Renal cortical epithelial cell (primary cell): ENCODE measurements at regions not wholly inside any gene's neighbourhood (a gene's known extent, or its start where the extent isn't known, plus 50 kb on each side); places are given as distances from the start of the nearest gene placed in this dataset.

Experiments used
- DNase-seq: peaks from one replicate; pipeline ENCODE4 v3.0.0-alpha.2; 2011; ENCODE audit warnings: low read depth

DNA sequence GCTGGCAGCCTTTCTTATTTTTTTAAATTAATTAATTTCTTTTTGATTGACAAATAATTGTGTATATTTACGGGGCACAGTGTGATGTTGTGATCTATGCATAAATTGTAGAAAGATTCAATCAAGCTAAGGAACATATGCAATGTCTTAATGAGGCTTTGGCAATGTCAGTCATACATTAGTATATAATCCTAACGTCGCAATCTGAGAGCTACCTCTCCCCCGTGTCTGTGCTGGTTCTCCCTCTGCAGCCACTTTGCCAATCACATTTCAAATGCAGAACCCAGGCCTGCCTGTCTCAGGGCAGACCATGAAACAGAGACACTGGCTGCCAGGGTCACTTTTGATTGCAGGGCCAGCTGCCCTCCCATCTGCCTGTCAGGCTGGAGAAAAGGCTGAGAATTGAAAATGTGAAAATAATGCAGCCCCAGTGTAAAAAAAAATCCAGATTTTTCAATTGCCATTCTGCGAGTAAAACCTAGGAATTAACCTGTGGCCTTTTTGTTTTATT lies 56.3 kb downstream of the SLC24A2 start:
- DNase-seq: no peak

DNA sequence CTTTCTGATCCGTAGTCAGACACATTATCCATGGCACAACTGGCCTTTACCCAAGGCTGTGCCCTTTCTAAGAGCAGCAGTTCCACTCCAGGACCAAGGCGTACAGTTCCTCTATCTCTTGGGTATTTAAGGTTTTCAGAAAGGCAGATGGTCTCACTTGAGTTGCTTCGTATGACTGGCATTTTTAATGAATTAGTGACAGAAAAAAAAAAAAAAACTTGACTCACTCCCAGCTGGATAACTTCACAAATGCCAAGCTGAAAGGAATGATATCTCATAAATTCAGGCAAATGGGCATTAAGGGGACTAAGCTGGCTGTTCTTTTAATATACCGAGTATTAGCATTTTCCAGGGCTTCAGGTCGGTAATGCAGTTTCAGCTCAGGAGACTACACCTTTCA lies 60.7 kb downstream of the SLC24A2 start:
- no peak for DNase-seq

DNA sequence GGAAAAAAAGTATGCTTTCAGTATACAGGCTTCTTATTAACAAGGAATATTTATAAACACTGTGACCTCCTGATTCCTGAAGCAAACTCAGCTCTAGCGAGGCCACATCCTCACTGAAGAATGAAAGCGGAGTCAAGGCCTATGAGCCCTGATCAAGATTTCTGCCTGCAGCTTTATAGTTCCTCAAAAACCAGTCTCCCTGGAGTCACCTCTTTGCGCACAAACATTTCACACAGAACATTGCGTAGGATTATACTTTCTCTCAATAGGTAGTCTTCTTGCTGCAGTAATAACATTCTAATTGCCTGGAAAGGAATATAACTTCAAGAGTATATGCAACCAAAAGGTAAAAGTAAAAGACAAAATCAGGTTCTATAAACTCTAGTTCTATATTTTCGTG lies 62.9 kb downstream of the SLC24A2 start:
- no peak for DNase-seq

GRCh38 chr9:19720377-19720776 lies 68.5 kb downstream of the SLC24A2 start:
- peak; percentile 39 for DNase-seq

DNA sequence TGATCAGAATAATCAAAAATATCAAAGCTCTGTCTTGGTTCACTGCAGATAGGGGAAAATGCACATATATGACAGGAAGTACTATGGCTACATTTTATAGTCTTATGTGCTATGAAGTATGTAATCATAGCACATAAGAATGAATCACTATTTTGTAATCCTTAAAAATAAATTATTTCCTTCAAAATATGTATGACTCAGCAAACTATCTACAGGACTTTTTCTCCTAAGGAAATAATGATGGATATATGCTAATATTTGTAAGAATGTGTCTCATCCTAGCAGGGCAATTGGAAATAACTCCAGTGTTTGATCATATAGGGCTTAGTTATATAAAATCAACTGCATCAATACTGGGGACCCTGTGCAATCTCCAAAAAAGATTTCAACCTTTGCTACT lies 85.1 kb downstream of the SLC24A2 start:
- no peak for DNase-seq

DNA sequence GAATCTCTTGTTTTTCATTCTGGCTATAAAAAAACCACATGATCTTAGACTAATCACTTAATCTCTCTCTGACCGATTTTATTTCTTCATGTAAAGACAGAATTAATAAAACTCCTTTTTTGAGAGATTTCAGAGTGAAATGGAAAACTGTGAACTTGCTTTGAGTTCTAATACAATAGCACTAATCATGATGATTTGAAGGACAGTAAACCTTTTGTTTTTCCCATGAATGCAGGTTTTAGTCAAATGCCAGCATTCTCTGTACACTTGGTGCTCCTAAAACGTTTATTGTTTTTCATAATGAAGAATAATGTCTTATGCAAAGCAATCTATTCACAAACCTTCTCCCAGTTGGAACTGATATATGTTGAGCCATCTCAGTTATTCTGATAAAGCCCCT lies 86.8 kb downstream of the SLC24A2 start:
- no peak for DNase-seq

DNA sequence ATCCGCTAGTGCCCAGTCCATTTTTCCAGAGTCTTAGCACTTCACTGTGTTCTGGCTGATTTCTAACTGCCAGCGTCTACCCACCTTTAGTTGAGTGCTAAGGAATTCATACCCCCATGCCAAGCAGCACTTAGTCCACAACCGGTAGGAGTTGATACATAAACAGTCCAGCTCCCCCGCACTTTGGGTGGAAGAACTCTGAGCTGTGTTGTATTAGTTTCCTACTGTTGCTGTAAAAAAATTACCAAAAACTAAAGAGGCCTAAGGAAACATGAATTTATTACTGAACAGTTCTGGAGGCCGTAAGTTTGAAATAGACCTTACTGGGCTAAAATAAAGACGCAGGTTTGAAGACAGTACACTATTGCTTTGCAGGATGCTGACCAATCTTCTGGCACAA lies 87.6 kb downstream of the SLC24A2 start:
- DNase-seq: no peak

DNA sequence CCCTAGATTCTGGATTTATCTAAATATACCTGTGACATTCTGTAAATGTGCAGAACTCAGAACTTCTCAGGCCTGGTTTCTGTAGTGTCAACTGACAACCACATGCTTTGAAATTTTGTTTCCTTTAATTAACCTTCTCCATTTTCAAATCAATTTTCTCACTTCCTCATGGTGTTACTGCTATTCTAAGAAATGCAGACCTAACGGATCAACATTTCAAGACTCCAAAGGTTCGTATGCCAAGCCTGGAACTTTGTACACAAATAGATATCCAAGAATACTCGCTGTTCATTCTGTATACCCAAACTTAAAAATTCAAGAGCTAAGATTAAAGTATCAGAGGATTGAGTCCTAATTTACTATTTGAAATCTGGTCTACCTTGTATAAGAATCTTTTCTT lies 88.1 kb downstream of the SLC24A2 start:
- DNase-seq: no peak

GRCh38 chr9:19699756-19700155 lies 89.1 kb downstream of the SLC24A2 start:
- no peak for DNase-seq

GRCh38 chr9:19698960-19699359 lies 89.9 kb downstream of the SLC24A2 start:
- DNase-seq: no peak

DNA sequence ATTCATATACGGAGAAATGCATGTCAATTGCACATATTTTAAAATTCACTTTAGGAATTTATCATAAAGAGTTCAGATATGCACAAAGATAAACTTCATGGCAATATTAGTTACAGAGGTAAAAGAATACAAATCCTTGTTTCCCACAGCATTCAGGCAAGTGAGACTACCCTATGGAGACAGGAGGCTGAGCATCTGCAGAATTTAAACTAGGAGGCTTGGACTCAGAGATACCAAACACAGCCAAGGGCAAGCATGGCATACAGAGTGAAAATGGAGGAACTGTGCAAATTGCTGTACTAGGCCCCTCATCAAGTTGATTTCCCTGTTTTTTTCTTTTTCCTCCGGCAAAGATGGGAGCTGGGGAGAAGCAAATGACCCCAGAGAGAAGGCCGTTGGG lies 94.2 kb downstream of the SLC24A2 start:
- DNase-seq: no peak

DNA sequence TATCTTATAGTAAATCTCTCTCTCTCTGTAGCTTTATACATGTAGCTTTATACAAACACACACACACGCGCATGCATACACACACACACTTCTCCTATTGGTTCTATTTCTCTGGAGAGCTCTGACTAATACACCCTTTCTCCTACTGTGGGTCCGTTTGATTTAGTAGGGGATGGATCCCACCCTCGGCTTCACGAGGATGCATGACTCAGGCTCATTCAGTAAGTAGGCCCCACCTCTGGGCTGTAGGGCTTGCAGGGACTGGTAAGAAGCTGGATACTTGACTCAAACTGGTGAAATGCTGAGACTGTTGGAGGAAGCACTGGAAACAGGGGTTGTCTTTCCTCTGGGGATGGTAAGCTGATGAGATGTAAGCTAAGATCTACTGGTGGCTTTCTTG lies 98.7 kb downstream of the SLC24A2 start:
- DNase-seq: no peak

DNA sequence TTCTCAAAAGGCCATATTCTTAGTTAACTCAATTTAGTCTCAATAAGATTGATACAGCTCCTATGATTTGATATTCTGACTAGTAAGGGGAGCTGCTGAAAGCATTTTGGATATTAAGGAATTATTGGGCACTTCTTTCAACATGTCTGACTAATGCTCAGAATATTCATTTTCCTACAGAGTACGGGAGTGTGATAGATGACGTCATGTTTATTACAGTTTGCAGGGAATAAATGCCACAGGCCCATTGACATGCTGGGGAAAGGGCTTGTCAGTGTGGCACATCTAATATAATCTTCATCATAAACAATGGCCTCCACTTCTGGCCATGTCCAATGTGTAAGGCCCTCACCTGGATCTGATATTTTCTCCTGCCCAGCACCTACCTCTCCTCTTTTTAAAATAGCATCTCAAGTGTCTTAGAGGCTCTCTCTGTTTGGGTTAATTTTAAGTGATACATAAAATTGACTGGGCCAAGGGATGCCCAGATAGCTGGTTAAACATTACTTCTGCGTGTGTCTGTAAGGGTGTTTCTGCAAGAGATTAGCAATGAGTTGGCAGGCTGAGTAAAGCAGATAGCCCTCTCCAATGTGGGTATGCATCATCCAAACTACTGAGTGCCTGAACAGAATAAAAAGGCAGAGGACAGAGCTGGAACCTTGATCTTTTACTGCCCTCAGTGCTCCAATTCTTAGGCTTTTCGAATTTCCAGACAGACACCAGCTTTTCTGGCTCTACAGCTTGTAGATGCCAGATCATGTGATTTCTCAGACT lies 99.3 kb downstream of the SLC24A2 start:
- DNase-seq: no peak

DNA sequence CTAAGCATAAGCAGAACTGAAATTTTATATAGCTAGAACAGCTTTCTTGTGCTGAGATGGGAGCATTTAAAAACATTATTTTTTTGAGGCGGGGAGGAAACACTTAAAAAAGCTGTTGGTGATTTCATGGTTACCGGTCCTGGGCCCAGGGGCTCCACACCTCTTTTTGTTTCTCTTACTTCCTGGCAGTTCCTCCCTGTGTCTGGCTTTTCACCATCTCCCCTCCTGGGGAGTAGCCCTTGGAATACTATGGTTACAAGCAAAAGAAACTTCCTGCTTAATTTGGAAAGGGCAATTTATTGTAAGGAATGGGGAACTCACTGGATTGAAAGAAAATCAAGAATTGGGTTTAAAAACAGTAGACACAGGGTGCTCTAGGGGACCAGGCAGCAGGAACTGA lies 105.1 kb downstream of the SLC24A2 start:
- DNase-seq: no peak

GRCh38 chr9:19682397-19682796 lies 106.4 kb downstream of the SLC24A2 start:
- no peak for DNase-seq

GRCh38 chr9:19681846-19682245 lies 107.0 kb downstream of the SLC24A2 start:
- DNase-seq: no peak

DNA sequence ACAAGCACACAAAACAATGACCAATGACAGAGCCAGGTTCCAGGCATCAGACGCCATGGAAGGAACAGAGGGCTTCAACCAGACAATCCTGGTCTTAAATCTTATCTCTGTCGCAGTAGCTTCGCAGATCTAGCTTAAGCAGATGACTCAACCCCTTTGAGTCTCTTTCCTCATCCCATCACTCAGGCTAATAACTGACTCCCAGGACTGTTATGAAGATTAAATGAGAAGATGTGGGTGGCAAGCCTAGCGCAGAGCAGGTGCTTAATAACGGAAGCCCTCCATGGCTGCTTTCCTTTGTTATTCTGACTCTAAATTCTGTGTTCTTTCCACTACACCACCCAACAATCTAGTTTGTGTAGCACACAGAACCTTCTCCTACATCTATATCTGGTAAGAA lies 110.9 kb downstream of the SLC24A2 start:
- no peak for DNase-seq

DNA sequence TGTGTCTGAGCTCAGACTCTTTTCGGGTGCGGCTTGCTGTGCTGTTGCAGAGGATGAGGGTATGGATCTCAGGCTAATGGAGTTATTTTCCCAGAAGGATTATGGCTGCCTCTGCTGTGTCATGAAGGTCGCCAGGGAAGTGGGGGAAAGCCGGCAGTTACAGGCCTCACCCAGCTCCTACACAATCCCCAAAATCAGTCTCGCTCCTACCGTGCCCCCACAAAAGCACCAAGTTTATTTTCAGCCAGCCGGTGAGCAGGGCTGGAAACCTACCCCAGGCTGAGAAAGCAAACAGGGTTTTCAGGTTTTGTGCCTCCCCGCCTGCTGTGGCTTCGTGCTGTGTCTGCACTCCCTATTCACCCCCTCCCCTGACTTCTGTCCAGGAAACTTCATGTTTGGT lies 113.3 kb downstream of the SLC24A2 start:
- no peak for DNase-seq

DNA sequence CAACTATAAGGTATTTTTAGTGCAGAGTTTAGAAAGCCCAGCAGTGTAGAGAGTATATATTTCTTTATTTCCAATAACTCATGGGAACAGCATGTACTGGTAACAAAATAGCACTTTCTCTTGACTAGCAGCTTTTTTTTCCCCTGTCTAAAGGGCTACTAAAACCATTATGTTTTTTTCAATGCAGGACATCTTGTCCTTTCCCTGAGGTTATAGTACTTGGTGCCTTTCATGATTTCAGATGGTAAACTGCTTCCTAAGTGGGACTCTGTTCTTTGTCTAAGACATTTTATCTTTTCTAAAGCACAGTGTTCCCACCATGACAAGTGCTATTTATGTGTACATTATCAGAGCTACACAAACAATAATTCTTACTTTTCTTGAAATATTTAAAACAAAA lies 122.3 kb downstream of the SLC24A2 start:
- no peak for DNase-seq

DNA sequence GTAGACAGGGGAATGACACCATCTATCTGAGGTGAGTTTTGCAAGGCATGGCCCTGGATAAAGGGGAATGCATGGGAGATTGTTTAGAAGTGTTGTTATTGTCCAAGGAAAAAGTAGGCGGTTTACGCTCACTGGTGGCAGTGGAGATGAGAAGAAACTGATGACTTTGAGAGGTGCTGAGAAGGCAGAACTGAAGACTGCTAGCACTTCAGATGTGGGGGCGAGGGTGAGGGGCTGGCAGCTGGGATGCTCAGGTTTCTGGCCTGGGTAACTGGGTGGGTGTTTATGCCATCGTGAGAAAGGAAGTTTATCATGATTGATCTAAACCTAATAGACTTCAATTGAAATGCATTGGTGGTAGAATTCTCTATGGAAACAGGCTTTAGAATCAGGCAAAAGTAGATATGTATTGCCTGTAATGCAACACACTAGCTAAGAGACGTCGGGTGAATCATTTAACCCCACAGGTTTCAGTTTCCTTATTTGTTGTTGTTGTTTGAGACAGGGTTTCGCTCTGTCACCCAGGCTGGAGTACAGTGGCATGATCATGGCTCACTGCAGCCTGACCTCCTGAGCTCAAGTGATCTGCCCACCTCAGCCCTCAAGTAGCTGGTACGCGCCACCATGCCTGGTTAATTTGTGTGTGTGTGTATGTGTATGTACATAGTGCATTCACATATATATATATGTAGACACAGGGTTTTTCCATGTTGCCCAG lies 123.5 kb downstream of the SLC24A2 start:
- DNase-seq: no peak

- no peak for DNase-seq
Measured at GRCh38 chr9:19663570-19663969, 125.3 kb downstream of the SLC24A2 start.

- DNase-seq: no peak
Measured at GRCh38 chr9:19662213-19662612, 126.6 kb downstream of the SLC24A2 start.

DNA sequence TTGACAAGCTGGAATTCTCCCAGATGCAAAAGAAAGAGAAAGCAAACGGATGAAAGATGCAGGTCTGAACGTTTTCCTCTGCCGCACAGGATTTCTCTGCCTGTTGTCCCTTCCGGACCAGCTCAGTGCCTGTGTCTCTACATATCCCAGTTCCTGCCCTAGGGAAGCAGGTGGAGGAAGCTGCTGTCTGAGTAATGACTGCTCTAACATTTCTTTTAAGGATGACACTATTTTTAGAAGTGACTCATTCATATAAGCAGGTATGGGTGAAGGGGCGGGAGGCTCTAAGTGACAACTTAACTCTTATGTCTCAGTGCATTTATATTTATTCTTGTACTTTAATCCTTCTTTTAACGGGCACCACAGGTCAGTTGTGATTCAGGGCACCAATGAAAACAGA lies 128.8 kb downstream of the SLC24A2 start:
- no peak for DNase-seq
